Left cardiac atrium (tissue), 4 donors: ENCODE measurements at regions not wholly inside any gene's neighbourhood (a gene's known extent, or its start where the extent isn't known, plus 50 kb on each side); places are given as distances from the start of the nearest gene placed in this dataset.

Experiments used
- ATAC-seq, 2 donors: fragments of 200-7000 bp; cut with Tn5 transposase; one replicate each; pipeline ENCODE4 v1.9.1; 2020; ENCODE audit warnings: mild to moderate bottlenecking in 2 of 2, moderate library complexity in 2 of 2
- DNase-seq: peaks from one replicate; pipeline ENCODE4 v3.0.0-alpha.2; 2020
- intact Hi-C, 2 donors: fragments of 100-400 bp; cut with DNase I; formaldehyde crosslinking; loops; one replicate each; pipeline versions ENCODE4 v1.14.1 to v1.15.1; 2022 to 2023
- donor health status: DM: no; HTN: yes; CAD: no.
- donor health status: DM: no; HTN: yes; CAD: no; lungs with severe emphysema.
- donor health status: DM: yes; HTN: yes; CAD: no.
- donor health status: Dilated cardiomyopathy.

DNA sequence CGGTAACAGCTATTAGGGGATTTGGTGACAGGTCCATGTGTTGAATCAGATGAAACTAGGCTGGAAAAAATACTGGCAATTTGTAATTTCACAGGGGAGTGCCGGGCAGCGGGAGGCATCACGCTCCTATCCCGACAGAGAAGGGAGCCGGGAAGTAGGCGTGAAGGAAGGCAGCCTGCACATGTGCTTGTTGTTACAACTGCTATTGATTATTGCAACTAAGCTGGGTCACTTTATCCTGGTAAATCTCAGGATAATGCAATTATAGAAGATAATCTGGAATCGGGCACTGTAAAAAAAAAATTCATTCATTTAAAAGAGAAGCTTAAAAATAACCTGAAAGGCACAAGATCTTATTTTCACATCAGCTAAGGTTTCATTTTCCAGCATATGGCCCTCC is 180.6 kb downstream of the FOXL1 start:
- no peak for ATAC-seq
- no peak for DNase-seq
- intact Hi-C loops, result loop anchor here in 1 of 2 donors (10.0 kb wide), 1 partner anchor 184 kb away; the partner anchor contains the start of gene FOXL1

- intact Hi-C loops, result no loop called here
- peak; percentile 84 to 85 for ATAC-seq
Measured at GRCh38 chr16:86761111-86762031, 183.0 kb downstream of the FOXL1 start.

DNA sequence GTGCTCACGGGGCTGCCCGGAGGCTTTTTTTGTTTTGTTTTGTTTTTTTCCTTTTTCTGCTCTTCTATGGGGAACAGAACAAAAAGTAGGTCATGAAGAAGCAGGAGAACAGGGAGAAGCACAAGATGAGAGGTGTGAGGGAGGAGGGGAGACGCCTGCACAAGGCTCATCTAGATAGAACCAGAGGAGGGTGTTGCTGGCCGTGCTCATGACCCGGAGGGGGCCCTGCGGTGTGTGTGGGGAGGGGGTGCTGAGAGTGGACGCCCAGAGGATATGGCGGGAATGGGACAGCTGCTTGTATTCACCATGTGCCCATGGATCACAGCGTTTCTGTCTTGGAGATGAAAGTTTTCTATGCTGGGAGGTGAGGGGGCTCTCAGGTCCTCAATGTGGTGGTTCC is 183.7 kb downstream of the FOXL1 start:
- ATAC-seq (no peak), DNase-seq (no peak)
- intact Hi-C loops, result no loop called here

More at GRCh38 chr16:86761111-86762031, 183.0 kb downstream of the FOXL1 start:
- peak; percentile 69 for DNase-seq

DNA sequence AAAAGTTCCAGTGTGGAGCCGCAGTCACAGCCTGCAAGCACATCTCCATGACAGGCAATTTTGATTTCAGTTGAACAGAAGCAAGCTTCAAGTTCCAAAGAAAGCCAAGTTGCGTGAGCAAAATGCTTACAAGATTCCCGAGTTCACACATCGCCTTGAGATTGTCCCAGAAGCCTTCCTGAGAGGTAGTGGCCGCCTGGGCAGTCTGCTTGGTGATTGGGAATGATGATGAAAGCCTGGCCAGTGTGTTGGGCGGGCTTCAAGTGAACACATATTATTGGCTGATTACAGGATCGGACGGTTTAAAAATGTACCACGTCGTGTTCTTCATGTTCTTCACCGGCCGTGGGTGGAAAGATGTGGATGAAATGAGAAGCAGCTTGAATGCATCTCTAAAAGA is 185.5 kb downstream of the FOXL1 start:
- ATAC-seq, result no peak
- intact Hi-C loops, result no loop called here
- DNase-seq, result no peak

DNA sequence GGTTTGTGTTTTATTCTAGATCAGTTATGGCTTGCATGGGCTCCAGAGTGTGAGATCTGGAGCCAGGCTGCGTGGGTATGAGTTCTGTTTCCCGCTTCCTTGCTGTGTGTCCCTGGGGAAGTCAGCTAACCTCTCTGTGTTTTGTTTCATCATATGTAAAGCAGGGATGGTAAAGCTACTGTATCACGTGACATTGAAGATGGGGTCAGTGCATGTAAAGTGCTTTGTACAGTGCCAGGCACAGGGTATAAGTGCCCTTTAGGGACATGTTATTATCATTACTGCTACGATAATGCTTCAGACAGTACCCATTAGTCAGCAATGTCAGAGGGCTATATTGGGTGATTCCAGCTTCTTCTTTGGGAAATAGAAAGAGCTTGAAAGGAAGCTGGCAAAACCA is 186.2 kb downstream of the FOXL1 start:
- no peak for ATAC-seq
- intact Hi-C loops, result no loop called here

DNA sequence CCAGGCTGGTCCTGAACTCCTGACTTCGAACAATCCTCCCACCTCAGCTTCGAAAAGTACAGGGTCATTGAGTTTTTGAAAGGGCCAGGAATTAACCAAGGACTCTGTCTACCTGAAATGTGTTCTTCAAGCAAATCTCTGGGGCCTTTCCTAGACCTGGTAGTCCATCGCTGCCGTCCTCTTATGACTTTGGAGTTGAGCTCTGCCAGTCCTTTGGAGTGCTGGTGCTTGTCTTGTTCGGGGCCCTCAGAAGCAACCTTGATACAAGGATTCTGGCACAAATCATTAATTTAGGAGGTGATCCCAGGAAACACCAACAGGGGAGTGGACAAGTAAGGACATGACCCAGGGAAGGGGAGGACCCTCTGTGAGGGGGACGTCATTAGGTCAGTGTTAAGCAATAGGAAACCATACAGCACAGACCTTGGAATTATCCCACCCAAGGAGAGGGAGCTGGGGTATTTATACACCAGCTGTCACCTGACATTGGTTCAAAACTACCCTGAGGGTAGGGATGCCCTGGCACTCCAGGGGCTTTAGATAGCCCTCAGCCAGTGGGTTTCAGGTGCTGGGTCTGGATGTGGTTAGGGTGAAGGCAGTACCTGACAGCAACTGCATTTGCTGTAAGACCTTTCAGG is 187.2 kb downstream of the FOXL1 start:
- ATAC-seq (no peak), DNase-seq (no peak)
- intact Hi-C loops, result no loop called here

More for the DNA sequence above, 186.2 kb downstream of the FOXL1 start:
- DNase-seq, result no peak

GRCh38 chr16:86766700-86767099 is 188.4 kb downstream of the FOXL1 start:
- intact Hi-C loops, result no loop called here
- ATAC-seq (no peak), DNase-seq (no peak)

DNA sequence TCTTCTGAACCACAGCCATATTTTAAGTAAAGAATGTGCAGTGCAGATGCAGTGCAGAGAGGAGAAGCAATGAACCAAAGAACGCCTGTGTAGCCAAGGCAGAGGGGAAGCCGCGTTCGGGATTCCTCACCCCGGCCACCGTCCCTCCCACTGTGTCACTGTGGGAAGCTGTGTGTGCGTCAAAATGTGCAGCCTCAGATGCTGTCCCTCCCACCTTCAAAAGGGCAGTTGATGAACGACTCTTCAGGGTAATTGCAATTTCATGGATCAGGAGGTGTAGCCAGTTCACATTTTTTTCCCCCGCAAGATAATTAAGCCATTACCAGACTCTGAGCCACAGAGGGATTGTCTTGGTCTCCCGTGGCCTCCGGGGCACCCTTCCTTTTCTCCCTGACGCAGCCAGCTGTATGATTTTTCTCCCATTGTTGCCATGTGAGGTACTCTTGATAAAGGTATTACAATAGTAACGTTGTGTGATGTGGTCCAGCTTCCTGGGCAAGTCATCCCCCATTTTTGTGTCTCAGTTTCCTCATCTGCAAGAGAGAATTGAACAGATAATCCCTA is 190.0 kb downstream of the FOXL1 start:
- no peak for DNase-seq
- intact Hi-C loops, result no loop called here
- ATAC-seq, result no peak

- intact Hi-C loops, result no loop called here
- no peak for ATAC-seq
- DNase-seq, result no peak
Measured at GRCh38 chr16:86768999-86769398, 190.7 kb downstream of the FOXL1 start.

DNA sequence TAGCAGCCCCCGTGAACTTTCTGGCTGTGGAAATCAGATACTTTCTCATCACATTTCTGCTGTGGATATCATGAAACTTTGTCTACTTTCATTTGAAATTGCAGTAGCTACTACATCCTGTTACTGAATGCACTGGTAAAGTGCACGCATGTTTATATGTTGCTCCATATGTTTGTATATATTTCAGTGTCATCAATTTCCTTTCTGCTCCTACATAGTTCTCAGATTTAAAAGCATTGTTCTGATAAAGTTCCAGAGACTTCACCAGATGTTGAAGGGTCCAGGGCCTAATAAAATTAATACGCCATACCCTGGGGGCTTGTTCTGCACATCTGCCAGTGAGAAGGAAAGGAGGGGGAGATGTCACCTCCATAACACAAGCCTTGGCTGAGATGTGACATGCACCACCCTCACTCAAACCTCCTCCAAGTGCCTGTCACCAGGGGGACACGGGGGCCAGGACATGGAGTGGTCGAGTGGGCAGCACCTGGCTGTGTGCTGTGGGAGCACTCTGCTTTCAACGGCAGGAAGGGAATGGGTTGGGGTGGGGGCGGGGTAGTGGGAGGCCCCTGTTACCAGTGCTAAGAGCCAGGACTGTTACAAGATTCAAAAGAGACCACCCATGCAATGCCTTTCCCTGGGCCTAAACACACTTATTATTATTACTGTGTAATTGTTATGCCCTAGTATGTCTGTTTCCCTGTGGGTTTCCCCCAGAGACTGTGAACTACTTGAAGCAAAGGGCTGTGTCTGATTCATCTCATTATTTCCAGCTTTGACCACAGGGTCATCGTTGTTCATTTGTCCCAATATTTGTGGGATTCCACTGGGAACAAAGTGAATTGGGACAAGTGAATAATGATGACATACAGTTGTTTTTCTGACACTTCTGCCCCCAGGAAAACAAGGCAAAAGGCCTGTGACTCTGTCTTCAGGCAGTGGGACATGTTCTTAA is 193.4 kb downstream of the FOXL1 start:
- ATAC-seq (no peak), DNase-seq (no peak)
- intact Hi-C loops, result no loop called here

- ATAC-seq, result no peak
- DNase-seq, result no peak
- intact Hi-C loops, result no loop called here
Measured at GRCh38 chr16:86772671-86773353, 194.5 kb downstream of the FOXL1 start.

GRCh38 chr16:86773354-86773715 is 195.0 kb downstream of the FOXL1 start:
- intact Hi-C loops, result no loop called here
- ATAC-seq, result no peak
- no peak for DNase-seq

GRCh38 chr16:86774931-86775330 is 196.6 kb downstream of the FOXL1 start:
- ATAC-seq (no peak), DNase-seq (no peak)
- intact Hi-C loops, result no loop called here

GRCh38 chr16:86775511-86775921 is 197.2 kb downstream of the FOXL1 start:
- DNase-seq (no peak), ATAC-seq (no peak)
- intact Hi-C loops, result no loop called here

DNA sequence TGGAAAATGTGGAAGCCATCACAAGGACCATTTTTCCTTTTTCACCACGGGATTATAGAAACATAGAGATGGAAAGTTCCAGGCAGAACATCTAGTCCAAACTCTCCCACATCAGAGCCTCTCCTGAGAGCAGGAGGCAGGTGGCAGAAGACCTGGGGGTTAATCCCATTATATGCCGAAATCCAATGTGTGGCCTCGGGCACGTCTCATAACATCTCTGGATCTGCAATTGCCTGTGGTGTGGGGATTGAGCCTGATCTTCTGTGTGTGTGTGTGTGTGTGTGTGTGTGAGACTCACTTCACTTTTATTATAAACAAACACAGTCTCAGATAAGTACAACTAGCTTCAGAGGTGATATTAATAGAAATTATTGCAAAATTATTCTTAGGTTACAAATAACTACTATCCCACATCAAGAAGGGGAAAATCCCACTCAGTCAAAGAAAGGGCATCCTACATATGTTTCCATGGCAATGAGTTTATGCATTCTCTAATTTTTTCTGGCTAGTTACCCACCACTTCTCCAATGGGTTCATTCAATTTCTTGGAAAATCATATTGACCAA is 199.1 kb downstream of the FOXL1 start:
- intact Hi-C loops, result no loop called here
- DNase-seq (no peak), ATAC-seq (no peak)

DNA sequence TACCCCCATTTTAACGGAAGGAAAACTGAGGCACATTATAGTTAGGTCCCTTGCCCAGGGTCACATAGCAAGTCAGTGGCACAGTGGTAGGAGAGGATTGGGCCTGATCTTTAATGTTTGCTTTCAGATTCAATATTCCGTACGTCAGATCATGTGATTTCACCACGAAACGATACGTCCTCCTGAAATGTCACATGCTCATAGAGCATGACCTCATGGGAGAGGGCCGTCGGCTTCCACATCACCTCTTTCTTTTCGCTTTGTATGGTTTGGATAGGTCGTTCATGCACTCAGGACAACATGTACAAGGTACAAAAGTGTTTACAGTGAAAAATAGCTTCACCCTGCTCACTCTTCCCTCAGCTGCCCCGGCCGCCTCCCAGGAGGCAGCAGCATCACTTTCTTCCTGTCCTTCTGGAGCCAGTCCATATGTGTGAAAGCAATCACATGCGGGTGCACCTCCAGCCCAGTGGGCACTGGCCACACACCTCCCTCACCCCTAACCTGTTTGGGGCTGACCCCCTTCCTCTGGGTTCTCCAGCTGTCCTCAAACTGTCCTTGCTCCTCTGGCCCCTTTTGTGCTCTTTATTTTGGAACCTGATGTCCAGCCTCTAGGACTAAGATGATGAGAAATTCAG is 199.9 kb downstream of the FOXL1 start:
- DNase-seq (no peak), ATAC-seq (no peak)
- intact Hi-C loops, result no loop called here

GRCh38 chr16:86778978-86779377 is 200.6 kb downstream of the FOXL1 start:
- DNase-seq (no peak), ATAC-seq (no peak)
- intact Hi-C loops, result no loop called here

DNA sequence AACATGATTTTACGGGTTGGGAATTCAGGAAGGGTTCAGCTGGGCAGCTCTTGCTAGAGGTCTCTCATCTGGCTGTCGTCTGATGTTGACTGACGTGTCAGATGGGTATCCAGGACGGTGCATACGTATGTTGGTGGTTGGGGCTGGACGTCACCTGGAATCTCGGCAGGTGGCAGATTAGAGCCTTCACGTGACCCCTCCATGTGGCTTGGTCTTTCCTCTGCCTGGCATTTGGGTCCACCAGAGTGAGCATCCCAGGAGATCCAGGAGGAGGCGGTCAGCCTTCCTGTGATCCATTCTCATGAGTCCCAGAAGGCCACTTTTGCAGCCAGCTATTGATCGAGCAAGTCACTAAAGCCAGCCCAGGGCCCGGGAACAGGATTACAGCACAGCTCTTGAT is 202.7 kb downstream of the FOXL1 start:
- DNase-seq, result no peak
- intact Hi-C loops, result no loop called here
- ATAC-seq, result no peak
